Stomach (tissue), 4 donors: ENCODE measurements at regions not wholly inside any gene's neighbourhood (a gene's known extent, or its start where the extent isn't known, plus 50 kb on each side); places are given as distances from the start of the nearest gene placed in this dataset.

Source experiments
- POLR2A ChIP-seq, 4 donors: fragments of 450-650 bp; IDR thresholded peaks; one replicate each; pipeline ENCODE4 v1.6.1; 2016; ENCODE audit warnings: antibody characterized with exemption in 4 of 4, control low read depth in 2 of 4, mild to moderate bottlenecking in 1 of 4, moderate library complexity in 1 of 4
- POLR2AphosphoS5 ChIP-seq, 3 donors: sonication (generic); formaldehyde crosslinking; IDR thresholded peaks; one replicate each; pipeline ENCODE4 v1.6.1; 2016; ENCODE audit warnings: antibody characterized with exemption in 3 of 3

GRCh38 chr13:66205807-66206206 is 1024.3 kb downstream of the PCDH9 start:
- TF ChIP-seq POLR2A (IDR thresholded peaks at IDR 0.05) (no peak), POLR2AphosphoS5 (IDR thresholded peaks at IDR 0.05) (no peak)
